Mammary epithelial cell (primary cell): ENCODE measurements at regions not wholly inside any gene's neighbourhood (a gene's known extent, or its start where the extent isn't known, plus 50 kb on each side); places are given as distances from the start of the nearest gene placed in this dataset.
"Not testable (repeated sequence)": the region's sequence is repeated elsewhere in the genome, so short reads cannot be mapped to it uniquely, and the experiment has no call there.

Experiments
- EZH2 ChIP-seq: IDR thresholded peaks from 2 replicates; pipeline ENCODE4 v1.6.1; 2012; ENCODE audit warnings: low read length, inconsistent platforms, borderline replicate concordance
- TF ChIP-seq, protein P1 (sequence below), 2 donors: IDR thresholded peaks in 1 of 2; conservative IDR thresholded peaks in 1 of 2; 2 replicates each; pipeline ENCODE4 v1.5.1; 2011 to 2012; ENCODE audit warnings: inconsistent platforms in 2 of 2, low read length in 2 of 2, mild to moderate bottlenecking in 2 of 2, control low read depth in 1 of 2, low read depth in 1 of 2; ENCODE audit not compliant: insufficient read depth in 1 of 2; ENCODE audit errors: extremely low read depth in 1 of 2

DNA sequence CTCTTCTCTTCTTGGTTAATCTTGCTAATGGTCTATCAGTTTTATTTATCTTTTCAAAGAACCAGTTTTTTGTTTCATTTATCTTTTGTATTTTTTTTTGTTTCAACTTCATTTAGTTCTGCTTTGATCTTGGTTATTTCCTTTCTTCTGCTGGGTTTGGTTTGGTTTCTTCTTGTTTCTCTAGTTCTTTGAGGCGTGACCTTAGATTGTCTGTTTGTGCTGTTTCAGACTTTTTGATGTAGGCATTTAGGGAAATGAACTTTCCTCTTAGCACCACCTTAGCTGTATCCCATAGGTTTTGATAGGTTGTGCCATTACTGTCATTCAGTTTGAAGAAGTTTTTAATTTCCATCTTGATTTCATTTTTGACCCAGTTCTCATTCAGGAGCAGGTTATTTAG, 107.0 kb upstream of the S1PR3 start:
- TF ChIP-seq, protein P1, sequence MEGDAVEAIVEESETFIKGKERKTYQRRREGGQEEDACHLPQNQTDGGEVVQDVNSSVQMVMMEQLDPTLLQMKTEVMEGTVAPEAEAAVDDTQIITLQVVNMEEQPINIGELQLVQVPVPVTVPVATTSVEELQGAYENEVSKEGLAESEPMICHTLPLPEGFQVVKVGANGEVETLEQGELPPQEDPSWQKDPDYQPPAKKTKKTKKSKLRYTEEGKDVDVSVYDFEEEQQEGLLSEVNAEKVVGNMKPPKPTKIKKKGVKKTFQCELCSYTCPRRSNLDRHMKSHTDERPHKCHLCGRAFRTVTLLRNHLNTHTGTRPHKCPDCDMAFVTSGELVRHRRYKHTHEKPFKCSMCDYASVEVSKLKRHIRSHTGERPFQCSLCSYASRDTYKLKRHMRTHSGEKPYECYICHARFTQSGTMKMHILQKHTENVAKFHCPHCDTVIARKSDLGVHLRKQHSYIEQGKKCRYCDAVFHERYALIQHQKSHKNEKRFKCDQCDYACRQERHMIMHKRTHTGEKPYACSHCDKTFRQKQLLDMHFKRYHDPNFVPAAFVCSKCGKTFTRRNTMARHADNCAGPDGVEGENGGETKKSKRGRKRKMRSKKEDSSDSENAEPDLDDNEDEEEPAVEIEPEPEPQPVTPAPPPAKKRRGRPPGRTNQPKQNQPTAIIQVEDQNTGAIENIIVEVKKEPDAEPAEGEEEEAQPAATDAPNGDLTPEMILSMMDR (conservative IDR thresholded peaks at IDR 0.05 in 1 of 2, IDR thresholded peaks at IDR 0.05 in 1 of 2; ENCODE audit: extremely low read depth in 1 of 2, insufficient read depth in 1 of 2, low read depth in 1 of 2, low read length in 2 of 2), result not testable (repeated sequence)
- TF ChIP-seq EZH2, result not testable (repeated sequence)
